Chondrocyte (in vitro differentiated cells): ENCODE measurements at regions not wholly inside any gene's neighbourhood (a gene's known extent, or its start where the extent isn't known, plus 50 kb on each side); places are given as distances from the start of the nearest gene placed in this dataset.

Experiments
- DNase-seq: peaks from one replicate; pipeline ENCODE4 v3.0.0; 2021; ENCODE audit warnings: mixed read lengths, low spot score
- H3K27ac Mint-ChIP-seq: one replicate; pipeline ENCODE4 v1.8.0; 2021; ENCODE audit warnings: mild to moderate bottlenecking, moderate library complexity, mixed read lengths; ENCODE audit not compliant: unreplicated experiment
- H3K27me3 Mint-ChIP-seq: 2 replicates; pipeline ENCODE4 v1.8.0; 2021; ENCODE audit warnings: low read depth, mixed read lengths
- H3K36me3 Mint-ChIP-seq: 2 replicates; pipeline ENCODE4 v1.8.0; 2021; ENCODE audit warnings: low read depth, mixed read lengths
- H3K4me1 Mint-ChIP-seq: 2 replicates; pipeline ENCODE4 v1.8.0; 2021; ENCODE audit warnings: low read depth, mild to moderate bottlenecking, mixed read lengths
- H3K4me3 Mint-ChIP-seq: one replicate; pipeline ENCODE4 v1.8.0; 2021; ENCODE audit warnings: mild to moderate bottlenecking, moderate library complexity, mixed read lengths; ENCODE audit not compliant: unreplicated experiment
- H3K9me3 Mint-ChIP-seq: 2 replicates; pipeline ENCODE4 v1.8.0; 2021; ENCODE audit warnings: low read depth, mixed read lengths
- TF ChIP-seq, protein P1 (sequence below): fragments of 200-600 bp; sonication (generic); IDR thresholded peaks from 2 replicates; pipeline ENCODE4 v1.5.0; 2021; ENCODE audit warnings: antibody characterized with exemption, mild to moderate bottlenecking, moderate library complexity

DNA sequence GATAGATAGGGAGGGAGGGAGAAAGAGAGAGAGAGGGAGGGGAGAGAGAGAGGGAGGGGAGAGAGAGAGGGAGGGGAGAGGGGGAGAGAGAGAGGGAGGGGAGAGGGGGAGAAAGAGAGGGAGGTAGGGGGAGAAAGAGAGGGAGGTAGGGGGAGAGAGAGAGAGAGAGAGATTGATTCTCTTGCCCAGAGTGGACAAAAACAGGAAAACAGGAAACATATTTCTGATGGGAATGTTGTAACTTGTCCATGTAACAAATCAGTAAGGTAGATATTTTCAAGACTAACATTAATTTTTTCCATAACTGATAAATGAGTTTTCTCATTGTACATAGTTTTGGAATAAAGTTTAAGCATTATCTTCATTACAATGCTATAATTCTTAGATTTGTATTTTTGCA, 811.7 kb upstream of the GRAMD2B start:
- no peaks in the 10 kb centered on the region for H3K27me3 Mint-ChIP-seq
- no peak overlapping the region for H3K4me3 Mint-ChIP-seq
- no peaks in the 10 kb centered on the region for H3K9me3 Mint-ChIP-seq
- H3K36me3 Mint-ChIP-seq = no peaks in the 10 kb centered on the region
- no peak overlapping the region for H3K27ac Mint-ChIP-seq
- no peak for DNase-seq
- TF ChIP-seq, protein P1, sequence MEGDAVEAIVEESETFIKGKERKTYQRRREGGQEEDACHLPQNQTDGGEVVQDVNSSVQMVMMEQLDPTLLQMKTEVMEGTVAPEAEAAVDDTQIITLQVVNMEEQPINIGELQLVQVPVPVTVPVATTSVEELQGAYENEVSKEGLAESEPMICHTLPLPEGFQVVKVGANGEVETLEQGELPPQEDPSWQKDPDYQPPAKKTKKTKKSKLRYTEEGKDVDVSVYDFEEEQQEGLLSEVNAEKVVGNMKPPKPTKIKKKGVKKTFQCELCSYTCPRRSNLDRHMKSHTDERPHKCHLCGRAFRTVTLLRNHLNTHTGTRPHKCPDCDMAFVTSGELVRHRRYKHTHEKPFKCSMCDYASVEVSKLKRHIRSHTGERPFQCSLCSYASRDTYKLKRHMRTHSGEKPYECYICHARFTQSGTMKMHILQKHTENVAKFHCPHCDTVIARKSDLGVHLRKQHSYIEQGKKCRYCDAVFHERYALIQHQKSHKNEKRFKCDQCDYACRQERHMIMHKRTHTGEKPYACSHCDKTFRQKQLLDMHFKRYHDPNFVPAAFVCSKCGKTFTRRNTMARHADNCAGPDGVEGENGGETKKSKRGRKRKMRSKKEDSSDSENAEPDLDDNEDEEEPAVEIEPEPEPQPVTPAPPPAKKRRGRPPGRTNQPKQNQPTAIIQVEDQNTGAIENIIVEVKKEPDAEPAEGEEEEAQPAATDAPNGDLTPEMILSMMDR = no peak
- peaks cover 5% of the 10 kb centered on the region for H3K4me1 Mint-ChIP-seq

GRCh38 chr5:125612181-125612721, 811.0 kb upstream of the GRAMD2B start:
- Mint-ChIP-seq H3K36me3 (no peaks in the 10 kb centered on the region), H3K27me3 (no peaks in the 10 kb centered on the region), H3K27ac (no peak overlapping the region), H3K9me3 (no peaks in the 10 kb centered on the region), H3K4me1 (peaks cover under 1% of the 10 kb centered on the region), H3K4me3 (no peak overlapping the region)
- TF ChIP-seq, protein P1 = no peak
- DNase-seq = no peak

- DNase-seq = no peak
- H3K27me3 Mint-ChIP-seq = no peaks in the 10 kb centered on the region
- H3K9me3 Mint-ChIP-seq = no peaks in the 10 kb centered on the region
- H3K36me3 Mint-ChIP-seq = no peaks in the 10 kb centered on the region
- TF ChIP-seq, protein P1 = no peak
- H3K27ac Mint-ChIP-seq = no peak overlapping the region
- no peaks in the 10 kb centered on the region for H3K4me1 Mint-ChIP-seq
- no peak overlapping the region for H3K4me3 Mint-ChIP-seq
Measured at GRCh38 chr5:125612776-125613175, 810.4 kb upstream of the GRAMD2B start.

GRCh38 chr5:125630237-125630636, 793.0 kb upstream of the GRAMD2B start:
- Mint-ChIP-seq H3K27me3 (no peaks in the 10 kb centered on the region), H3K4me3 (no peak overlapping the region), H3K36me3 (no peaks in the 10 kb centered on the region), H3K9me3 (peaks cover 7% of the 10 kb centered on the region), H3K4me1 (no peaks in the 10 kb centered on the region), H3K27ac (no peak overlapping the region)
- no peak for DNase-seq
- TF ChIP-seq, protein P1 = no peak

GRCh38 chr5:125633523-125633922, 789.7 kb upstream of the GRAMD2B start:
- TF ChIP-seq, protein P1 = no peak
- Mint-ChIP-seq H3K4me3 (no peak overlapping the region), H3K27me3 (no peaks in the 10 kb centered on the region), H3K4me1 (peaks cover 9% of the 10 kb centered on the region), H3K27ac (no peak overlapping the region), H3K36me3 (no peaks in the 10 kb centered on the region), H3K9me3 (peaks cover 5% of the 10 kb centered on the region)
- DNase-seq = no peak
